GM21515 (cell line): ENCODE measurements at regions not wholly inside any gene's neighbourhood (a gene's known extent, or its start where the extent isn't known, plus 50 kb on each side); places are given as distances from the start of the nearest gene placed in this dataset.
"Not testable (repeated sequence)": the region's sequence is repeated elsewhere in the genome, so short reads cannot be mapped to it uniquely, and the experiment has no call there.

Experiments used
- ATAC-seq: cut with Tn5 transposase; IDR thresholded peaks from one replicate; pipeline ENCODE4 v1.9.1; 2021; ENCODE audit not compliant: unreplicated experiment

- ATAC-seq, result not testable (repeated sequence)
Observed at GRCh38 chr1:206311611-206312273, 108.4 kb downstream of the SRGAP2 start.

GRCh38 chr1:206312274-206312665 lies 108.9 kb downstream of the SRGAP2 start:
- ATAC-seq, result not testable (repeated sequence)

- not testable (repeated sequence) for ATAC-seq
Observed at GRCh38 chr1:206314951-206315636, 111.8 kb downstream of the SRGAP2 start.

GRCh38 chr1:206316901-206317300 lies 113.6 kb downstream of the SRGAP2 start:
- ATAC-seq, result not testable (repeated sequence)

GRCh38 chr1:206317878-206318514 lies 114.7 kb downstream of the SRGAP2 start:
- ATAC-seq, result not testable (repeated sequence)

- ATAC-seq, result not testable (repeated sequence)
Observed at GRCh38 chr1:206320227-206320626, 116.9 kb downstream of the SRGAP2 start.

- ATAC-seq, result not testable (repeated sequence)
Observed at GRCh38 chr1:206326159-206326939, 123.0 kb downstream of the SRGAP2 start.

- not testable (repeated sequence) for ATAC-seq
Observed at GRCh38 chr1:206331597-206331996, 128.3 kb downstream of the SRGAP2 start.

GRCh38 chr1:206333316-206333715 lies 130.0 kb downstream of the SRGAP2 start:
- ATAC-seq, result not testable (repeated sequence)

GRCh38 chr1:206333897-206334296 lies 130.6 kb downstream of the SRGAP2 start:
- ATAC-seq, result not testable (repeated sequence)

GRCh38 chr1:206334481-206334880 lies 131.1 kb downstream of the SRGAP2 start:
- not testable (repeated sequence) for ATAC-seq

- not testable (repeated sequence) for ATAC-seq
Observed at GRCh38 chr1:206335162-206335561, 131.8 kb downstream of the SRGAP2 start.

GRCh38 chr1:206335875-206336846 lies 132.8 kb downstream of the SRGAP2 start:
- not testable (repeated sequence) for ATAC-seq

- ATAC-seq, result not testable (repeated sequence)
Observed at GRCh38 chr1:206337024-206337423, 133.3 kb upstream of the IKBKE start.

GRCh38 chr1:206350493-206351275 lies 119.6 kb upstream of the IKBKE start:
- ATAC-seq, result not testable (repeated sequence)

- ATAC-seq, result not testable (repeated sequence)
Observed at GRCh38 chr1:206351276-206352052, 118.8 kb upstream of the IKBKE start.

GRCh38 chr1:206356310-206356709 lies 114.0 kb upstream of the IKBKE start:
- ATAC-seq, result not testable (repeated sequence)

GRCh38 chr1:206357962-206358361 lies 112.3 kb upstream of the IKBKE start:
- ATAC-seq, result not testable (repeated sequence)
